ENCODE measurements at regions not wholly inside any gene's neighbourhood (a gene's known extent, or its start where the extent isn't known, plus 50 kb on each side); places are given as distances from the start of the nearest gene placed in this dataset.

DNA sequence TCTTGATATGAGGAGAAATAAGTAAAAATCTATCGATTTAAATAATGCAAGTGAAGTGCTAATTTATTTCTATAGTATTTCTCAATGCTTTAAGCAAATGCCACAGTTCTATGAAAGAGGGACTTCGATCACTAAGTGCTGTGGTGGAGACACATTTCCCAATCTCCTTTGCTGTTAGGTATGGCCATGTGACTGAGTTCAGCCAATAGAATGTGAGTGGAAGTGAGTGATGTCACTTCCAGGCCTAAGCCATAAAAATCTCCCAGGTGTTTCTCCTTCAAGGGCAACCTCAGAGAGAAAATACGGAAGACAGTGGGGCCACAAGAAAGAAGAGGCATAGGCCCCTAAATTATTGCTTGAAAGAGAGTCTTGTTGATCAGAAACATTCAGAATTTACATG lies 100.3 kb upstream of the ANKH start:
- DNase-seq: no peak

DNA sequence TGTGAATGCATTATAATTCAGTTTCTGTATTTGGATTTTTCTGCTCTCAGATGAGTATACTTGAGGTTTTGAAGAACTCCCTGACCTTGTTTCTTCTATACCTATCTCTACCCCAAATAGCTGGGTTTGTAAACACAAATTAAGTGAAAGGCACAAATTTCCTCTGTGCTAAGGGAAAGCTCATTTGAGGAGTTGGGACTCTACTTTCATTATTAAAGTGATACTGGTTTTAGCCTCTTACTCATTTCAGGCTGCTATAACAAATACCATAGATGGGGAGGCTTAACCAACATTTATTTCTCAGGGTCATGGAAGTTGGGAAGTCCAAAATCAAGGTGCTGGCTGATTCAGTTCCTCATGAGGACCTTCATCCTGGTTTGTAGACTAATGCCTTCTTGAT lies 97.2 kb upstream of the ANKH start:
- no peak for DNase-seq

GRCh38 chr5:14967166-14967565 lies 95.6 kb upstream of the ANKH start:
- DNase-seq: no peak

DNA sequence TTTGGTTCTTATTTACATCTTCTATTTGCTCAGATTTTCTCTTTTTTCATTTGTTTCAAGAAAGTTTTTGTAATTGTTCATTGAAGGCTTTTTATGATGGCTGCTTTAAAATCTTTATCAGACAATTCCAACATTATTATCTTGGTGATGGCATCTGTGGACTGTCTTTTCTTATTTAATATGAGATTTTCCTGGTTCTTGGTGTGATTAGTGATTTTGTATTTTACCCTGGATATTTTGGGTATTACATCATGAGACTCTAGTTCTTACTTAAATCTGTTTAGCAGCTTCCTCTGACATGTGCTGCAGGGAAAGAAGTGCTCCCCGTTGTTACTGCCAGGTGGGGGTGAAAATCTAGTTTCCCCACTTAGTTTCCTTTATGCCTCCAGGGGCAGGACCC lies 94.2 kb upstream of the ANKH start:
- no peak for DNase-seq

- DNase-seq: no peak
Observed at GRCh38 chr5:14962604-14963003, 91.0 kb upstream of the ANKH start.

- no peak for DNase-seq
Observed at GRCh38 chr5:14960120-14960462, 88.5 kb upstream of the ANKH start.

DNA sequence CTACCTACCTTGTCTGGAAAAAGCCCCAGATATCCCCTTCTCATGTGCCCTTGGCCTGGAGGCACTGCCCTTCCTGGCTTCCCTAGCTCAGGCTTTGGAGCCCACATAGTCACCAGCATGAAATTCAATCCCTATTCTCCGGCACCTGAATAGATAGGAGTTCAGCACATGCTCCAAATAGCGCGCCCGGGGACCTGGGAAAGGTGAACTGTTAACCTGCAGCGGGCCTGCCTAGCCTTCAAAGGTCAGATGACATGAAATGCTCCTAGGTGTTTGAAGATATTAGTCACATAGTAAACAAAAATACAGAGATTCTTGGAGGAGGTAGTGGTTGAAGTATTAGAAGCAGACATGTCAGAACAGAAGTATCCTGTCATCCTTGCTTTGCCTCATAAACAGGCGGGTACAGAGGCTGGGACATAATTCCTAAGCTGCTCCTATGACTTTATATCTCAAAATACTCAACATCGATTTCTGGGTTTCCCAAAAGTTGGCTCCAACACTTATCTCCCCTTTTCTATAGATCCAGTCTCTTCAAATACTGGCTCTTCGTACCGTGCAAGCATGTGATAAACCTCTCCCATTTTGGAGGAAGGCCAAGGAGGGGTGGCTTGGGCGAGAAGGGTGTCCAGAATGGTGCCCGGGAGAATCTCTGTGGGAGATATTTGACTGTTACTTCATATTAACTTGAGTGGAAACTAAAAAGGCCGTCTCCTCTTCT lies 88.0 kb upstream of the ANKH start:
- DNase-seq: no peak

DNA sequence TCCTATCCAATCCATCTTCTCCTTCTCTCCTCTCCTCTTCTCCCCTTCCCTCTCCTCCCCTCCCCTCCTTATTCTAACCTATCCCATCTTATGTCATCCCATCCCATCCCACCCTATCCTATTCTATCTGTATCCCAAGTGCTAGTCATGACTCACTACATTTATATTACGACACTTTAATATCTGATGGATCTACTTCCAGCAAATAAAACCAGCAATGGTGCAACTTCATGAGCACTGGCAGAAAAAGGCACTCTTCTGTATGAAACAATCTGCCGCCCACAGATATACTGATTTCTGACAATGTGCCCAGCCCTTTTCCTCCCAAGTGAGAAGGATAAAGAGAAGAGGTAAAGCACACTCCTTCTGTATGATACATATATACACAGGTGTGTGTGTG lies 86.6 kb upstream of the ANKH start:
- DNase-seq: no peak

DNA sequence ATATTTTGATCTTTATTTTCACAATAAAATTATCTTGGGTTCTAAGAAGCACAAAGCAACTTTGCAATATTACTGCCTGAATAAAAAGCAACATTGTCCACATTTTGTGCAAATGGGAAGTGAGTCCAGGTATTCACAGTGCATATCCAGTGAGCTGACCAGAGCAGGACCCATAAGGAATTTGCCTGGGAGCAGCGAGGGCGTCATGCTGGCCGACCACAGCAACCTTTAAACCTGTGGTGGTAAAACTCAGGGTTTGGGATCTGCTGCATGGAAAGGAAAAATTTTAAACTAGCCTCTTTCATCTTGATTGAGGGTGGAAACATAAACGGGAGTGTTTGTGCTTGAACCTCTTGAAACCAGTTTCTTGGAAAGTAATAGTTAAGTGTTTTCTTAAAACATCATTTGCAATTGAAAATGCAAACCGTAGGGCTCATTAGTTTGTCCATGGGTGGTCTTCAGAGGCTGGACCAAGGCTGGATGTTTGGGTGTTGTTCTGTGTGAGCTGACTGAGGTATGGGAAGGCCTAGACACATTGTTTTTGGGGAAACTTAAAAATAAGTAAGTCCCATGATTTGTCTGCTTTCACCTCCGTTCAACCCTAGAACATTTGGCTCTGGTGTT lies 85.0 kb upstream of the ANKH start:
- no peak for DNase-seq

GRCh38 chr5:14954616-14955343 lies 83.2 kb upstream of the ANKH start:
- no peak for DNase-seq

DNA sequence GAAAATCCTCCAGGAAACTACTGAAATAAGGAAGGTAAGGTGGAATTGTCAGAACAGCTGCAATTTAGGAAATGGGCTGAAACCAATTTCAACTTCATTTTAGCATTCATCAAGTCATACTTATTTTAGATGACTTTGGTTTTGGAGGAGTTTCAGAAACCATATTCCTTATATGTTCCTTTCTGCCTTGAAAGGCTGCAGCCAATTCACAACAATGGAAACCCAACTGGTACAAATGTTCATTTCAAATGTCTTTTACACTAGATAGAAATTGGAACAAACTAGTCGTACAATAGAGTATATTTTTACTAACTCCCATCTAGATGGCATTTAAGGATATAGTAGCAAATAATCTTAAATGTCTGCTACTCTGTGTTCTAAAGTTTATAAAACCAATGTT lies 82.6 kb upstream of the ANKH start:
- no peak for DNase-seq

DNA sequence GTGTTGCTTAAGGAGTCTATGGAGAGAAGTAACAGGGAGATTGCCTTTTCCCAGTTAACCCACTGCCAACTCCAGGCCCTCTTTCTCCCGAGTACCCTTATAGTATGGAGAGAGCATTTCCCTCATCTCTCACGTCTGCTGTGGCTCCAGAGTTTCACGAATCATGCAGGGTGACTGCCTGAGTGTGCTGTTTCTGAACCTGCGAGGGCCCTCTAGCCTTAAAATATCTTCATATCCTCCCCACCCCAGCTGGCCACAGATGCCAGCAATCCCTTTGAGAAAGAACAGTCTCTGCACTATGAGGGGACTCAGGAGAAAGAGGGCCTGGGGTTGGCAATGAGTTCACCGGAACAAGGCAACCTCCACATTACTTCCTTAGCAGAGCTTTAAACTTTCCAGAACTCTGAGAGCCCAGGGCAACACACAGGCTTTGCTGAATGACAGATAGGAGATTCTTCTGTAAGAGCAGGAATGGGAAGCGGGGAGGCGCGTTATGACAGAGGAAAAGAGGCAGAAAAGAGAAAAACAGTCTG lies 81.6 kb upstream of the ANKH start:
- no peak for DNase-seq

- DNase-seq: no peak
Observed at GRCh38 chr5:14948383-14948782, 76.8 kb upstream of the ANKH start.

DNA sequence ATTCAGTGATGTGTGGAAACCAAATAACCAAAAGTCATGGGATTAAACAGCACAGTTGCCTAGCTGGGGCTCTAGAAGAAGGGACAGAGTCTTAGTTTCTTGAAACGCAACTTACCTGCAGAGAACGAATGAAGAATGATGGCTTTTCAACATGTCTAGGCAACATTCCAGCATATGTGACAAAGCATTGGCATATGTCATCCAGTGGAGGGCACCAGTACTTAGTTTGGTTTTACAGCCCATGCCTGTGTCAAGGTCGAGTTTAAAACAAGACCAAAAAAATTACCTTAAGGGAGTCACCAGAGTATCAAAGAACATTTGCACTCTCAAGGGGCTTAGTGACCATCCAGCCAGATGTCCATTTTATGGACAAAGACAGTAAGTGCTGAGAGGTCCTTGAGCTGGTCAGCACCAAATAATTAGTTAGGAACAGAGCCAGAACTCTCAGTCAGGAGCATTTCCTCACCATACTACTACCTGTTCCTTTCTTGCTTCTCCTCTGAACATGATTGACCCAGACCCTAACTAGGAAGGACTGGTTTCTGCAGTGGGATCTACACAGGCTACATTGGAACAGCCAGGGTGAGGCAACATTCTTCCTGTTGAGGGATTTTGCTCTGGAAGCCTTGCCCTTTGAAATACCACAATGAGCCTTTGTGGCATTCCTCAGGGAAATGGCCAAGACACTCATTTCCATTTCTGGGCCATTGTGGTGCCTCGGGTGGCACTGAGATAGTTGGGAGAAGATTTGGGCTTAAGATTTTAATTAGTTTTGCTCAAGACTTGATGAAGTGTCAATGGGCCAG lies 75.4 kb upstream of the ANKH start:
- DNase-seq: no peak

DNA sequence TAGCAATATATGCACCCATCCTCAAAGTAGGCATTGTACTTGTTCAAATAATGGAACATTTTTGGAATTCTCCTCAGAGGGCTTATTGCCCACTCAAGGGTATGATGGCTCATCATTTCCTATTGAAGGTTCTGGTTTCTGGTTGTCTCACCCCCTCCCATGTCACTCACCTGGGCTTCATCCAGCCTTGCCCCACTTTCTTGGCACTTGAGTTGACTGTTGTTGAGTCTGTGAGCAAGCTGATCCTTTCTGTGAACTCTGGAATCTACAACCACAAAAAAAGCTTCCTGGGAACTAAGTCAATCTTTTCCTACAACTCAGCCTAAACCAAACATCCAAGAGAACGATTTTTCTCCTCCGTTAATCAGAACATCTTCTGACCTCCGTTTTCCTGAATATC lies 73.9 kb upstream of the ANKH start:
- no peak for DNase-seq

DNA sequence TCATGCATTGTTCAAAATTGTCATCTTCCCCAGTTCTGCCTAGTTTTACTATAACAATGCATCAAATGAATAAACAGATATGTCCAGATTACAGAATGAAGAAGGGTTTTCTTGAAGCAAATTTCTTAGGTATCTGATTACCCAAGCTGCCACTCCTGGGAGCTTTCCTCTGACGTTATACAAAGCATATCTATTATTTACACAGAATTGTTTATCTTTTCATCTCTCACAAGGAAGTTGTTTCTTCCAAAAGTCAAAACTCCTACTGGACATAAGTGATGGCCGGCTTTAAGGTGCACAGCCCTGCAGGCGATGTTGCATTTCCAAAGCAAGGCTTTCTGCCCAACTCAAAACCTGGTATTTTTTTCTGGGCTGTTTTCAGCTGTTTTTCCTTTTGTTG lies 73.4 kb upstream of the ANKH start:
- DNase-seq: no peak

DNA sequence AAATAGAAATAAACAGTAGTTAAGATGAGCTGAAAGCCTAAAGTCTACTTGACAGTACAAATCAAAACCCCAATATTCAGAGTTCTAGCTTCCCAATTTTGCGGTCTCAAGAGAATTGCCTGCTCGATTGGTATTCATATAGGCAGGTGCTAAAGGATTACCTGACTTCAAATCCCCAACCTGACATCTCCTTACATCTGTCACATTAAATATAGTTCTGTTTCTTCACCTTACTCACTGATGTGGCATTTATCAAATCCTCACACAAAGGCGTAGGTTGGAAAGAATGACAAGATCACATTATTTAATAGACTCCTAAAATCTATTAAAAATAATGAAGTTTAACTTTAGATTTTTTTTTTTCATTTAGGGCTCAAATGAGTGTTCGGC lies 72.8 kb upstream of the ANKH start:
- DNase-seq: no peak

DNA sequence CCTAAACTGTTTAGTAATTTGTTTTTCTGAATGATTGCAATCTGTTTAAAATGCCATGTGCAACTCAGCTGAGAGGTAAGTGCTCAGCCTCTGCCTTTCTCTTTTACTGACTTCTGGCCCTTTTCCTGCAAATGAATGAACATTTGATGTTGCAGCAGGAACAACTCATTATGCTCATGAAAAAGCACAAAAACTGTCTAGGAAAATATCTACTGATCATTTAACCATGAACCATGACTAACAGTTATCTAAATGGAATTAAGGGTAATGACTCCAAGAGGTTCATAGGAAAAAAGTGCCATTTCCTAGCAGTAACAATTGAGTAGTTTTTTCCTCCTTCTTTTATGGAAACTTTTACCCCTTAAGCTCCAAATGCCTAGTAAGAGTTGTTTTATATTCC lies 70.6 kb upstream of the ANKH start:
- DNase-seq: no peak

DNA sequence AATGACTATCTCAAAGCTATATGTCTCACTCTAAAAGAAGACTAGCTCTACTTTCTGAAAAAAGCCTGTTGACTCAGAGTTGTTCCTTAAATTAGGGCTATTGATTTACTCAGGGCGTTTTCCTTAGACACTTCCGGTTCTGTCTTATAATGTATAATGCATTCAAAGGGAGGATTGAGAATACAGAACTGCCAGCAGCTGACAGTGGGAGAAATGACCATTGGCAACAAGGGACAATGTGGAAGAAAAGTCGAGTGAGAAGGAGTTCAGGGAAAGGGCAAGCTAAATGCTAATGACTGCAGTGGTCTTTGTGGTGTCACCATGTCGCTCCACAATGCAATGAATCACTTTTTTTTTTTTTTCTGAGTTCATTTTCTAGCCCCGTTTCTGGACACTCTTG lies 65.7 kb upstream of the ANKH start:
- DNase-seq: no peak

DNA sequence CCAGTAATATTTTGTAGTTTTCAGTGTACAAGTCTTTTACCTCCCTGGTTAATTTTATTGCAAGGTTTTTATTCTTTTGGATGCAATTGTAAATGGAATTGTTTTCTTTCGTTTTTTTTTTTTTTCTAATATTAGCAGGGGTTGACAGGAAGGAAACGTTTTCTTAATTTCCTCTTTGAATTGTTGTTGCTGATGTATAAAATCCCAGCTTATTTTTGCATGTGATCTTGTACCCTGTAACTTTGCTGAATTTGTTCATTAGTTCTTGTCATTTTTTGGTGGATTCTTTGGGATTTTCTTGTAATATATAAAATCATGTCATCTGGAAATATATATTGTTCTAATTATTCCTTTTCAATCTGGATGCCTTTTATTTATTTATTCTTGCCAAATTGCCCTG lies 65.0 kb upstream of the ANKH start:
- no peak for DNase-seq

GRCh38 chr5:14935341-14935740 lies 63.8 kb upstream of the ANKH start:
- DNase-seq: no peak

DNA sequence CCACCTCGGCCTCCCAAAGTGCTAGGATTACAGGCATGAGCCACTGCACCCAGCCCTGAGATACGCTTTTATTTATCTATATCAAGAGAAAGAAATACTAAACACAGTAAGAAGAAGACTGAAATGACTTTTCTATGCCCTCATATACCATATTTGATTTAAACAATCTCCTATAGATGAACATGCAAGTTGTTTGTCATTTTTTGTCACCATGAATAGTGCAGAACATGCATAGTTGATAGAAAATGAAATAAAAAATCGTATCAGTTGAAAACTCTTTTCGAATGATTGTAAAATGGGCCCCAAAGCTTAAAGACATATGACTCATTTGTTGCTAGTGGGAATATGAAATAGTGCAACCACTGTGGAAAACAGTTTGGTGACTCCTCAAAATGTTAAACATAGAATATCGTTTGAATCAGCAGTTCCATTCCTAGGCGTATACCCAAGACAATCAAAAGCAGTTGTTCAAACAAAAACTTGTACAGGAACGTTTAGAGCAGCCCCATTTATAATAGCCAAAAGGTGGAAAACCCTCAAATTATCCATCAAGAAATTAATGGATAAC lies 61.4 kb upstream of the ANKH start:
- DNase-seq: no peak

DNA sequence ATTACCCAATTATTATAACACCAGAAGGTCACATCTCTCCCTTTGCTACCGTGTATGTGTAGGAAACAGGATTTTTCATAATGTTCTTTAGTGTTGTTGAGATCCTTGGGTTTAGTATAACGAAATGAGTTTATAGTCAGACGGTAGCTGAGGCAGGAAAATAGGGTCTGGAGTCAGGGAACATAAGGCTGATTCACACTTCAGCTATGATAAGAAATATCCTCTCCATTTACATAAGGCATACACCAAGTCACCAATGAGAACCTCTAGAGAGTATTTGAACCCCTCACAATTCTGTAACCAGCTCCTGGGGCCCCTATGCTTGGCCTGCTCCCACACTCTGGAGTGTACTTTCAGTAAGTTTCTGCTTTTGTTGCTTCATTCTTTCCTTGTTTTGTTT lies 58.9 kb upstream of the ANKH start:
- no peak for DNase-seq

Measured in stimulated activated CD4-positive, alpha-beta T cell treated with anti-CD3 and anti-CD28 coated beads, Interleukin-1b, Interleukin-23, amount 100 ng/mL, for 48 hours (primary cell).